Activated gamma-delta T cell (primary cell): ENCODE measurements at regions not wholly inside any gene's neighbourhood (a gene's known extent, or its start where the extent isn't known, plus 50 kb on each side); places are given as distances from the start of the nearest gene placed in this dataset.

Experiments used
- DNase-seq: peaks from one replicate; lab custom pipeline; 2025; lab: John Stamatoyannopoulos, UW

DNA sequence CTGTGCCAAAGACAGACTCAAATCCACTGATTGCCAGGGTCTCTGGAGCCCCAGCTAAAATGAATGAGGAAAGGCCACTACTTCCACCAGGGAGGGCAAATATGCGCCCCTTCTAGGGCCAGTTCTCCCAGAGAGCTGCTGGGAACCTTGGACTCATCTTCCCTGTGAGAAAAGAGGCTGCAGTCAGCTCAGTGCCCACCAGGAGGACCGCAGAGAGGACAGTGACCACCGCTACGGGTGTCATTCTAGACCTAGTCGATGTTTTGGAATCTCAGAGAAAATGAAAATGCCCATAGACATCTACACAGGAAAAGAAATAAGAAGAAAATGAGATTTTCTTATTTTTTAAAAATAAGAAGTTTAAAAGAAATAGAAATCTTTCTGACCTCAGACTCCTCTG lies 235.1 kb downstream of the UQCRFS1 start:
- no peak for DNase-seq

DNA sequence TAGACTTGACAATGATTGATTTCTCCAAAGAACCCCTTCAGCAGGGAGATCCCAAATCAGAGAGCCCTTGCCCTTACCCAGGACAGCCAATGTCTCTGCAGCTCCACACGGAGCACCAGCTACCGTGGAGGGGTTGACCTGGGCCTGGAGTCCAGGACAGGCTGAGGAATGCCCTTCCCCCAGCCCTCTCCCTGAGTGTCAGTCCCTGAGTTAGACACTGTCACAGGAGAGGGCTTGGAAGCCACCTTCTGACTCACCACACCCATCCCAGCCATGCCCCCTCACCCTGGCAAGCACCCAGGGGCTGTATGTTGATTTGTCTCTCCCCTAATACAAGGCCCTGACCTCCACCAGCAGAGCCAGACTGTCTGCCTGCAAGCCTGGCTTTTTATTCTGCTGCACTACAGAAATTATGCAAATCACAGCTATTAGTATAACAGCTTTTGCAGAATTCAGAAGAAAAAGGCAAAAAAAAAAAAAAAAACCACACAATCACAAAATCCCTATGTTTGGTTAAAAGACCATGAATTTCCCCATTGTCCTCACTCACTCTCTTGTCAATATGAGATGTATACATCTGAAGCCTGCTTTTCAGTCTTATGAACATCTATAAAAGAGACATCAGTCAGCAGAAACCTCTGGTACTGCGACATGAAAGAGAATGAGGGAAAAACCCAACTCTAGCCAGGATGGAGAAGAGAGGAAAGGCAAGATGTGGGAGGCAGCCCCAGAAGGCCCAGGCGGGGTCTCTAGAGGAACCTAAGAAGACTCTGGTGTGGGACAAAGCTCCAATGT lies 240.7 kb downstream of the UQCRFS1 start:
- no peak for DNase-seq

- DNase-seq = no peak
Observed at GRCh38 chr19:28971513-28971912, 241.4 kb downstream of the UQCRFS1 start.

DNA sequence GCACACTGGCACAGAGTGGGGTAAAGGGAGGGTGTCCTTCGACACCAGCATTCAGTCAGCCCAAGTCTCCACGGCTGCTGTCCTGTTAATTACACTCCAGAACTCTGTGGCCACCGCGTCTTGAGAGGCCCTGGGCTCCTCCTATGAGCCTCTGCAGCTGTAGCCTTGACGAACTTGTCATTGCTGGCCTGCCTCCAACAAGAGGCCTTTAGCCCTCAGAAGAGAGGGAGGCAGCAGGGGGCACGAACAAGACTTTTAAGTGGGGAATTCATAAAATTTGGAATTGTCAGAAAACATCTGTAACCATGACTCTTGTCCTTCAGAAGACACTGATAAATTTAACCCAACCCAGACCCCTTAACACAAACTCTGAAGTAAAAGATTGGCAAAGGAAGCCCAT lies 241.9 kb downstream of the UQCRFS1 start:
- DNase-seq = no peak

DNA sequence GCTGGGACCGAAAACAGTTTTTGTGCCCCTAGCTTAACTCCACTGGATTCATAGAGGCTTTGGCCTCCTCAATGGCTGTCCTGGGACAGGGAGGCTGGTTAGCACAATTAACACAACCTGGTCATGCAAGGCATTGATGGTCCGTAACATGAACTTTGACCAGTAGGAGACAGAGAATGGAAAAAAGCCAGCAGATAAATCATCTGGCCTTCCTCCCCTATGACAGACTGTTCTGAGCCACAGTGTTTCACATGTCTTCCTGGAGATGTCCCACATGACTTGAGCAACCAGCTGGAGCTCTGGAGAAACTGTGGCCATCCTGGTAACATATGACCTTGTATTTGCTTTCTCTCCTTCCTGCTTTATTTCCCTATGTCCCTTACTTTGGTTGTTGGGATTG lies 244.2 kb downstream of the UQCRFS1 start:
- no peak for DNase-seq

DNA sequence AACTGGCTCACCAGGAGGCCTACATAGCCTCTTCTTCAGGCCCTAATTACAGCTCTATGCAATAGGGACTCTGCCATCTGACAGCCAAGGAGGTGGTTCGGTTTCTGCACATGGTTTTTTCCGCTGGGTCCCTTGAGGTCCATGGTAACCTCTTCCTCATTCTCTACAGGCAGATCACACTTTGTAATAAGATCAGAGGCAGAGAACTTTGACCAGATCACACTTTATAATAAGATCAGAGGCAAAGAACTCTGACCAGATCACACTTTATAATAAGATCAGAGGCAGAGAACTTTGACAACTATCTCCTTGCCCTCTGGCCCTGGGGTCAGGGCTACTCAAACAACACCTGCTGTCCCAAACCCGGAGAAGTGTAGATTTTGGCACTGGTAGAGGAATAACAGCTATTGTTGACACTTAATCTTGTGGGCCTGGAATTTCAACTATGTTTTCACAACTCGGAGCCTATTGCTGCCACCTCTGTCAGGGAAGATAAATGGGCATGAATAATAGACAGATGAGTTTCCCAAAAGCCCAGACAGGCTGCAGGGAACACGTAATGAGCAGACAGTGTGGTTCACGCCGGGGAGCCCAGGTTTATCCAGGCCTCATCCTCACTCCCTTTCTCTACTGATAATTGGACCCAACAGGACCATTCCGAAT lies 246.1 kb downstream of the UQCRFS1 start:
- no peak for DNase-seq

- DNase-seq = no peak
Observed at GRCh38 chr19:28964500-28964899, 248.5 kb downstream of the UQCRFS1 start.

GRCh38 chr19:28963486-28964250 lies 249.3 kb downstream of the UQCRFS1 start:
- no peak for DNase-seq

GRCh38 chr19:28961772-28962500 lies 251.0 kb downstream of the UQCRFS1 start:
- DNase-seq = no peak

DNA sequence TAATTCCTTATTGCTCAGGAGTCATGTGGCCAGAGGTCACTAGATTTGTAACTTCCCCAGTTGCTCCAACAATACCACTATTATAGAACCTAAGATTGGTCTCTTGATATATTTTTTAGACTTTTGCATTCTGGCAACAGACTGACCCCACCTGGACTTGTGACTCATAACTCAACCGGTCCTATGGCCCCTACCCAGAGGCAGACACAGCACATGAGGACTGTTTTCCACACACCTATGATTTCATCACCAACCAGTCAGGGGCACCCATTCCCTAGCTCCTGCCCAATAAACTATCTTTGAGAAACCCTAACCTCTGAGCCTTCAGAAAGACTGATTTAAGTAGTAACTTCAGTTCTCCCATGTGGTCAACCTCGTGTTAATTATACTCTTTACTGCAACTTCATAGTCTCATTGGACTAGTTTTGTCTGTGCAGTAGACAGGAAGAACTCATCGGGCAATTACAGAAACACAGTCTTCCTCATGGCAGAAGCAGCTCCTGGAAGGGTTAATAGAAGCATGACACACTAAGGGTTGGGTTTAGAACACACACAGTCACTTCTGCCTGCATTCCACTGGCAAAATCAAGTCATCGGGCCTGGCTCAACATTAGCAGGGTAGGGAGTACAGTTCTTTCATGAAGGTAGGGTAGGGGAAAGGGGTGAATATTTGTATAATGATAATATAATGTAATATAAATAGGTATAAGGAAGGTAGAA lies 251.8 kb downstream of the UQCRFS1 start:
- no peak for DNase-seq

DNA sequence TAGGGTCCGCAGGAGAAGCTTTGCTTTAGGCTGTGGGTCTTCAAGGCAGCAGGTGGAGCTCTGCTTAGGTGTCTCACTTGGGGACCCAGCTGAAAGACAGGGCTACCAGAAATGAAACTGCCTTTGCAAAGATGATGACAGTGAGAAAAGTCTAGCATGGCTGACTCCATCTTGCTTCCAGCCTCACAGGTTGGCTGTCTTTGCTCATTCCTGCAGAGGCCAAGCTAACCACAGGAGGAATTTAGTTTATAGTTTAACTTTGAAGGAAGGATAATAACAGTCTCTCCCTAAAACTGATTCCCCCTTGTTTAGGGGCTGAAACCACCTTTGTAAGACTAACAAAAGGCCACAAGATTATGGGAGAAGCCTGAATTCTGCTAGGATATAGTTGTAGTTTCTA lies 252.4 kb downstream of the UQCRFS1 start:
- no peak for DNase-seq

GRCh38 chr19:28956961-28957360 lies 256.0 kb downstream of the UQCRFS1 start:
- no peak for DNase-seq

- DNase-seq = no peak
Observed at GRCh38 chr19:28956421-28956820, 256.5 kb downstream of the UQCRFS1 start.

- DNase-seq = no peak
Observed at GRCh38 chr19:28949535-28949934, 263.4 kb downstream of the UQCRFS1 start.

DNA sequence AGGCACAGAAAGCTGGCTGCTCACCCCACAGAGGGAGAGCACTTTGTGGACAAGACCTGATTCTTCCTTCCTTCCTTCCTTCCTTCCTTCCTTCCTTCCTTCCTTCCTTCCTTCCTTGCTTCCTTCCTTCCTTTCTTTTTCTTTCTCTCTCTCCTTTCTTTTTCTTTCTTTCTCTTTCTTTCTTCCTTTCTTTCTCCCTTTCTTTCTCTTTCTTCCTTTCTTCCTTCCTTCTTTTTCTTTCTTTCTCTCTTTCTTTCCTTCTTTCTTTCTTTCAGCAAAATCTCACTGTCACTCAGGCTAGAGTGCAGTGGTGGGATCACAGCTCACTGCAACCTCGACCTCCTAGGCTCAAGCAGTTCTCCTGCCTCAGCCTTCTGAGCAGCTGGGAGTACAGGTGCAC lies 263.9 kb downstream of the UQCRFS1 start:
- no peak for DNase-seq

DNA sequence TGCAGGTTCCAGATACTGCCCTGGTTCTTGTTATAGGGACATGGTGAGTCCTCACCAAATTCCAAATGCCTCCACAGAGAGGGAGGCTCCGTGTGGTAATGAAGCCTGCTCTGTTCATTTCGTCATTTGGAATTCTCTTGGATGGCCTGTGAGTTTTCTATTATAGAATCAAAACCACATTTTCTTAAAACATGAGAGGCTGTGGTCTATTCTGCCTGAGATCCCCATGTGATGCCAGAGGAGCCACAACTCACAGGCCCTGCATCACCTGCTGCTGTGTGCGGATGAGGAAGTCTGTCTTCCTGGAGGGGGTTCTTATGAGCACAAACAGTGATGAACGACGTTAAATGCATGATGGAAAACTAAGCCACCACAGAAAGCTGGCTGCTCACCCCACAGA lies 264.4 kb downstream of the UQCRFS1 start:
- DNase-seq = no peak

GRCh38 chr19:28948026-28948425 lies 264.9 kb downstream of the UQCRFS1 start:
- no peak for DNase-seq

DNA sequence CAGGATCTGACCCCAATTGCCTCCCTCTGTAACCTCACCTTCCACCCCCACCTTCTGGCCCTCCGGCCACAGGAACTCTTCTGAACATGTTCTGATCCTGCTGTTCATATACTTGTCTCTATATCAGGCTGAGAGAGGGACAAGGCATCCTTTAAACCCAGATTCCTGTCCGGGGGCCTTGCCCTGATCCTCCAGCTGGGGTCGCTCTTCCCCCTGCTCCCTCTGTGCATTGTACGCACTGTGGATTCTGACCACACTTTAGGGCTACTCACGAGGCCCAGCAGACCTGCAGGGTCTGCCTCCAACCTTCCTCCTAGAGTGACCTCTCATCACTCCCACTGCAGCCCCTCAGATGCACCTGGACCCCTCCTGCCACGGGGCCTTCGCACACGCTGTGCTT lies 269.3 kb downstream of the UQCRFS1 start:
- no peak for DNase-seq

- DNase-seq = no peak
Observed at GRCh38 chr19:28941833-28942232, 271.1 kb downstream of the UQCRFS1 start.

- no peak for DNase-seq
Observed at GRCh38 chr19:28940751-28941500, 272.0 kb downstream of the UQCRFS1 start.

- no peak for DNase-seq
Observed at GRCh38 chr19:28939236-28939635, 273.7 kb downstream of the UQCRFS1 start.
